HepG2 (cell line): ENCODE measurements at regions not wholly inside any gene's neighbourhood (a gene's known extent, or its start where the extent isn't known, plus 50 kb on each side); places are given as distances from the start of the nearest gene placed in this dataset.

Experiments used
- EZH2 ChIP-seq: conservative IDR thresholded peaks from 2 replicates; pipeline ENCODE4 v1.6.1; 2012; ENCODE audit warnings: mild to moderate bottlenecking, low read depth, low read length, moderate library complexity
- JUNB ChIP-seq: sonication (generic); formaldehyde crosslinking; IDR thresholded peaks from 2 replicates; pipeline ENCODE4 v1.8.0; 2022; ENCODE audit warnings: missing genetic modification reagents, mild to moderate bottlenecking, borderline replicate concordance
- MYC ChIP-seq: sonication (generic); formaldehyde crosslinking; IDR thresholded peaks from 2 replicates; pipeline ENCODE4 v1.9.0; 2021; ENCODE audit warnings: missing genetic modification reagents, borderline replicate concordance
- SP1 ChIP-seq, 2 experiments: fragments of 450-650 bp in 1 of 2; sonication (generic) in 1 of 2; formaldehyde crosslinking in 1 of 2; IDR thresholded peaks; 2 replicates each; pipeline versions ENCODE4 v1.4.0 to v1.6.1; 2016 to 2020; ENCODE audit warnings: missing genetic modification reagents in 1 of 2
- SP2 ChIP-seq: sonication (generic); formaldehyde crosslinking; IDR thresholded peaks from 2 replicates; pipeline ENCODE4 v1.5.1; 2020; ENCODE audit warnings: mild to moderate bottlenecking, missing genetic modification reagents
- SYNCRIP ChIP-seq: fragments of 200-400 bp; formaldehyde crosslinking; IDR thresholded peaks from 2 replicates; pipeline ENCODE4 v1.6.1; 2018; ENCODE audit warnings: mild to moderate bottlenecking, low read depth, low read length; ENCODE audit not compliant: insufficient read depth
- TCF7 ChIP-seq: sonication (generic); IDR thresholded peaks from 2 replicates; pipeline ENCODE4 v1.6.1; 2016; ENCODE audit warnings: antibody characterized with exemption, low read depth
- ZFX ChIP-seq: sonication (generic); formaldehyde crosslinking; IDR thresholded peaks from 2 replicates; pipeline ENCODE4 v1.4.0; 2020; ENCODE audit warnings: mild to moderate bottlenecking, low read depth, missing genetic modification reagents, moderate library complexity
- ZNF552 ChIP-seq: sonication (generic); formaldehyde crosslinking; IDR thresholded peaks from 2 replicates; pipeline ENCODE4 v1.9.0; 2022; ENCODE audit warnings: missing genetic modification reagents, mild to moderate bottlenecking, borderline replicate concordance
- ZNF777 ChIP-seq: sonication (generic); formaldehyde crosslinking; IDR thresholded peaks from 2 replicates; pipeline ENCODE4 v1.4.0; 2020; ENCODE audit warnings: missing genetic modification reagents
- ZNF878 ChIP-seq: sonication (generic); formaldehyde crosslinking; IDR thresholded peaks from 2 replicates; pipeline ENCODE4 v1.8.1; 2023; ENCODE audit warnings: mild to moderate bottlenecking, missing genetic modification reagents, moderate library complexity
- TF ChIP-seq, protein P1 (sequence below): sonication (generic); formaldehyde crosslinking; IDR thresholded peaks from 2 replicates; pipeline ENCODE4 v1.5.0; 2020; ENCODE audit warnings: mild to moderate bottlenecking, missing genetic modification reagents, moderate library complexity
- TF ChIP-seq, protein P2 (sequence below): sonication (generic); formaldehyde crosslinking; conservative IDR thresholded peaks from 2 replicates; pipeline ENCODE4 v1.4.0; 2020; ENCODE audit warnings: mild to moderate bottlenecking, missing genetic modification reagents, moderate library complexity
- TF ChIP-seq, protein P3 (sequence below): sonication (generic); formaldehyde crosslinking; IDR thresholded peaks from 2 replicates; pipeline ENCODE4 v1.4.0; 2020; ENCODE audit warnings: missing genetic modification reagents

DNA sequence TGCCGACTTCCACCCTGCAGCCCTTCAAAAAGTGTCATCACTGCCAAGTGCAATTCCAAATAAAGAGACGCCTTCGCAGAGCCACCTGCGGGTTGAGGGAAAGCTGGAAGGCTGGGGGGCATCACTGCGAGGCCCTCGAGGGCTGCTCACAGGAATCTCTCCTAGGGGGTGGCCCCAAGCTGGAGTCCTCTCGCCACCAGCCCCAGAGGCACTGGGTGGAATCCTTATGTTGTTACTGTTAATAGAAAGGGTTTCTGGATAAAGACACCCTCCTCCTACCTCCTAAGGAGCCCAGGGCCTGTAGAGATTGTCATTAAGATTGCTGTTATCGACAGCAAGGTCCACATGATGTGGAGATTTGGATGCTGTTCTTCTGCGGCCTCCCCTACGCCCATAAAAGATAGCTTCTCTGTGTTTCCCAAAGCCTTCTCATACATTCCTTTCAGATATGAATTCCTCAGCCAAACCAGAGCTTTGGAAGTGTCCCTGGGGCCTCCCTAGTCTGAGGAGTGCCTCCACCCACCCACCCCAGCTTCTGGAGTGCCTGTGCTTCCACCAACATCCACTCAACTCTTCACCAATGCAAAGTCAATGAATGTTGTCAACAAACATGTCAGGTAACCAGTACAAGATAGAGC, 512.7 kb downstream of the SHQ1 start:
- no peak for TF ChIP-seq MYC (CRISPR knock-in tag)
- TF ChIP-seq SP1 (IDR thresholded peaks at IDR 0.05): no peak
- no peak for TF ChIP-seq SP1 (CRISPR knock-in tag; IDR thresholded peaks at IDR 0.05)
- TF ChIP-seq JUNB (CRISPR knock-in tag): no peak
- no peak for TF ChIP-seq SP2 (CRISPR knock-in tag)
- no peak for TF ChIP-seq SYNCRIP
- TF ChIP-seq EZH2: no peak
- TF ChIP-seq, protein P1, sequence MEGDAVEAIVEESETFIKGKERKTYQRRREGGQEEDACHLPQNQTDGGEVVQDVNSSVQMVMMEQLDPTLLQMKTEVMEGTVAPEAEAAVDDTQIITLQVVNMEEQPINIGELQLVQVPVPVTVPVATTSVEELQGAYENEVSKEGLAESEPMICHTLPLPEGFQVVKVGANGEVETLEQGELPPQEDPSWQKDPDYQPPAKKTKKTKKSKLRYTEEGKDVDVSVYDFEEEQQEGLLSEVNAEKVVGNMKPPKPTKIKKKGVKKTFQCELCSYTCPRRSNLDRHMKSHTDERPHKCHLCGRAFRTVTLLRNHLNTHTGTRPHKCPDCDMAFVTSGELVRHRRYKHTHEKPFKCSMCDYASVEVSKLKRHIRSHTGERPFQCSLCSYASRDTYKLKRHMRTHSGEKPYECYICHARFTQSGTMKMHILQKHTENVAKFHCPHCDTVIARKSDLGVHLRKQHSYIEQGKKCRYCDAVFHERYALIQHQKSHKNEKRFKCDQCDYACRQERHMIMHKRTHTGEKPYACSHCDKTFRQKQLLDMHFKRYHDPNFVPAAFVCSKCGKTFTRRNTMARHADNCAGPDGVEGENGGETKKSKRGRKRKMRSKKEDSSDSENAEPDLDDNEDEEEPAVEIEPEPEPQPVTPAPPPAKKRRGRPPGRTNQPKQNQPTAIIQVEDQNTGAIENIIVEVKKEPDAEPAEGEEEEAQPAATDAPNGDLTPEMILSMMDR (CRISPR knock-in tag): no peak
- TF ChIP-seq, protein P2, sequence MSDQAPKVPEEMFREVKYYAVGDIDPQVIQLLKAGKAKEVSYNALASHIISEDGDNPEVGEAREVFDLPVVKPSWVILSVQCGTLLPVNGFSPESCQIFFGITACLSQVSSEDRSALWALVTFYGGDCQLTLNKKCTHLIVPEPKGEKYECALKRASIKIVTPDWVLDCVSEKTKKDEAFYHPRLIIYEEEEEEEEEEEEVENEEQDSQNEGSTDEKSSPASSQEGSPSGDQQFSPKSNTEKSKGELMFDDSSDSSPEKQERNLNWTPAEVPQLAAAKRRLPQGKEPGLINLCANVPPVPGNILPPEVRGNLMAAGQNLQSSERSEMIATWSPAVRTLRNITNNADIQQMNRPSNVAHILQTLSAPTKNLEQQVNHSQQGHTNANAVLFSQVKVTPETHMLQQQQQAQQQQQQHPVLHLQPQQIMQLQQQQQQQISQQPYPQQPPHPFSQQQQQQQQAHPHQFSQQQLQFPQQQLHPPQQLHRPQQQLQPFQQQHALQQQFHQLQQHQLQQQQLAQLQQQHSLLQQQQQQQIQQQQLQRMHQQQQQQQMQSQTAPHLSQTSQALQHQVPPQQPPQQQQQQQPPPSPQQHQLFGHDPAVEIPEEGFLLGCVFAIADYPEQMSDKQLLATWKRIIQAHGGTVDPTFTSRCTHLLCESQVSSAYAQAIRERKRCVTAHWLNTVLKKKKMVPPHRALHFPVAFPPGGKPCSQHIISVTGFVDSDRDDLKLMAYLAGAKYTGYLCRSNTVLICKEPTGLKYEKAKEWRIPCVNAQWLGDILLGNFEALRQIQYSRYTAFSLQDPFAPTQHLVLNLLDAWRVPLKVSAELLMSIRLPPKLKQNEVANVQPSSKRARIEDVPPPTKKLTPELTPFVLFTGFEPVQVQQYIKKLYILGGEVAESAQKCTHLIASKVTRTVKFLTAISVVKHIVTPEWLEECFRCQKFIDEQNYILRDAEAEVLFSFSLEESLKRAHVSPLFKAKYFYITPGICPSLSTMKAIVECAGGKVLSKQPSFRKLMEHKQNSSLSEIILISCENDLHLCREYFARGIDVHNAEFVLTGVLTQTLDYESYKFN (CRISPR knock-in tag): no peak
- TF ChIP-seq ZNF878 (CRISPR knock-in tag): no peak
- no peak for TF ChIP-seq ZFX (CRISPR knock-in tag)
- TF ChIP-seq, protein P3, sequence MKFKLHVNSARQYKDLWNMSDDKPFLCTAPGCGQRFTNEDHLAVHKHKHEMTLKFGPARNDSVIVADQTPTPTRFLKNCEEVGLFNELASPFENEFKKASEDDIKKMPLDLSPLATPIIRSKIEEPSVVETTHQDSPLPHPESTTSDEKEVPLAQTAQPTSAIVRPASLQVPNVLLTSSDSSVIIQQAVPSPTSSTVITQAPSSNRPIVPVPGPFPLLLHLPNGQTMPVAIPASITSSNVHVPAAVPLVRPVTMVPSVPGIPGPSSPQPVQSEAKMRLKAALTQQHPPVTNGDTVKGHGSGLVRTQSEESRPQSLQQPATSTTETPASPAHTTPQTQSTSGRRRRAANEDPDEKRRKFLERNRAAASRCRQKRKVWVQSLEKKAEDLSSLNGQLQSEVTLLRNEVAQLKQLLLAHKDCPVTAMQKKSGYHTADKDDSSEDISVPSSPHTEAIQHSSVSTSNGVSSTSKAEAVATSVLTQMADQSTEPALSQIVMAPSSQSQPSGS: no peak
- TF ChIP-seq TCF7: no peak
- no peak for TF ChIP-seq ZNF777
- no peak for TF ChIP-seq ZNF552 (CRISPR knock-in tag)
